22Rv1 (cell line): ENCODE measurements at regions not wholly inside any gene's neighbourhood (a gene's known extent, or its start where the extent isn't known, plus 50 kb on each side); places are given as distances from the start of the nearest gene placed in this dataset.

Source experiments
- CTCF ChIP-seq: fragments of 450-650 bp; IDR thresholded peaks from 2 replicates; pipeline ENCODE4 v1.5.1; 2017; ENCODE audit warnings: mild to moderate bottlenecking
- ZFX ChIP-seq: fragments of 450-650 bp; IDR thresholded peaks from 2 replicates; pipeline ENCODE4 v1.6.1; 2017; ENCODE audit warnings: antibody characterized with exemption, borderline replicate concordance

GRCh38 chr6:130680116-130680515 is 147.1 kb upstream of the SMLR1 start:
- TF ChIP-seq CTCF (no peak), ZFX (no peak)
